ENCODE measurements at regions not wholly inside any gene's neighbourhood (a gene's known extent, or its start where the extent isn't known, plus 50 kb on each side); places are given as distances from the start of the nearest gene placed in this dataset.
"Not testable (repeated sequence)": the region's sequence is repeated elsewhere in the genome, so short reads cannot be mapped to it uniquely, and the experiment has no call there.

DNA sequence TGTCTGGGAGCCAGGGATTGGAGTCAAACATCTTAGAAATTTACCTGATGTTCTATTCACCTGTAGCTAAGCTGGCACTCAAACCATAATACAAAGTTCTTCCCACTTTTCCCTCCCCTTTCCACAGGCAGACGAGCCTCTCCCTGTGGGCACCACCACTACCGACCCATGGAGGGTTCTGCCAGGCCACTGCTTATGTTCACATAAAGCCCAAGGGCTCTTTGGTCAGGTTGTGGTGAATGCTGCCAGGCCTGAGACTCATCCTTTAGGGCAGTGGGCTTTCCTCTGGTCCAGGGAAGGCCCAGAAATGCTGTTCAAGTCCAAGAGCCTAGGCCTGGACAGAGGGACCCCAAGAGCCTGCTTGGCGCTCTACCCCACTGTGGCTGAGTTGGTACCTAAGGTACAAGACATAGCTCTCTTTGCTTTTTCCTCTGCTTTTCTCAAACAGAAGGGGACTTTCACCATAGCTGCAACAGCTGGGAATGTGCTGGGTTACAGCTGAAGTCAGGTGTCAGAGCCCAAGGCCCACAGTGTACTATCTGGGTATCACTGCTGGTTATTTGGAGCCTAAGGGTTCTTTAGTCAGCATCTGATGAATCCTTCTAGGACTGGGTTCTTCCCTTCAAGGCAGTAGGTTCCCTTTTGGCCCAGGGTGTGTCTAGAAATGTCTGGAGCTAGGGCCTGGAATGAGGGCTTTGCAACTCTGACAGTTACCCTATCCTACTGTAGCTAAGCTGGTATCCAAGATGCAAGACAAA, 620.1 kb downstream of the TLE1 start:
- H3K27me3 ChIP-seq (ENCODE audit: control insufficient read depth in 3 of 3, insufficient read depth in 3 of 3, low read length in 3 of 3): no peaks in the 10 kb centered on the region
- H3K36me3 ChIP-seq (ENCODE audit: control insufficient read depth in 3 of 3, insufficient read depth in 3 of 3, low read length in 3 of 3): no peaks in the 10 kb centered on the region
- H3K27ac ChIP-seq (ENCODE audit: low read depth, low read length): no peak overlapping the region
- no peaks in the 10 kb centered on the region for H3K4me1 ChIP-seq (ENCODE audit: control insufficient read depth in 3 of 3, insufficient read depth in 3 of 3, low read length in 3 of 3)
- H3K4me3 ChIP-seq (ENCODE audit: low read length in 3 of 3): no peak overlapping the region
- H3K9me3 ChIP-seq (ENCODE audit: control insufficient read depth in 3 of 3, low read length in 3 of 3): peaks cover 0 to 3% (median 0%) of the 10 kb centered on the region in 3 donors
- H3K9ac ChIP-seq (ENCODE audit: low read depth in 1 of 3, low read length in 3 of 3): no peak overlapping the region

DNA sequence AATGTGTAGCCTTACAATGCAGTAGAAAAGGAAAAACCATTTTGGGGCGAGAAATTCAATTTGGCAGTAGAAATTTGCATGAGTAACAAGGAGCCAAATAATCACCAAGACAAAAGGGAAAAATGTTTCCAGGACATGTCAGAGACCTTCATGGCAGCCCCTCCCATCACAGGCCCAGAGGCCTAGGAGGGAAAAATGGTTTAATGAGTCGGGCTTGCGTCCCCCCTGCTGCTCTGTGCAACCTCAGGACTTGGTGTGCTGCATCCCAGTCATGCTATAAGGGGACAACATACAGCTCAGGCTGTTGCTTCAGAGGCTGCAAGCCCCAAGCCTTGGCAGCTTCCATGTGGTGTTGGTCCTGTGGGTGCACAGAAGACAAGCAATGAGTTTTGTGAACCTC, 626.4 kb downstream of the TLE1 start:
- not testable (repeated sequence) for H3K27ac ChIP-seq (ENCODE audit: low read depth, low read length); H3K4me3 ChIP-seq (ENCODE audit: low read length in 3 of 3); H3K36me3 ChIP-seq (ENCODE audit: control insufficient read depth in 3 of 3, insufficient read depth in 3 of 3, low read length in 3 of 3); H3K4me1 ChIP-seq (ENCODE audit: control insufficient read depth in 3 of 3, insufficient read depth in 3 of 3, low read length in 3 of 3); H3K9me3 ChIP-seq (ENCODE audit: control insufficient read depth in 3 of 3, low read length in 3 of 3); H3K27me3 ChIP-seq (ENCODE audit: control insufficient read depth in 3 of 3, insufficient read depth in 3 of 3, low read length in 3 of 3); H3K9ac ChIP-seq (ENCODE audit: low read depth in 1 of 3, low read length in 3 of 3)

- Histone ChIP-seq H3K27me3 (ENCODE audit: control insufficient read depth in 3 of 3, insufficient read depth in 3 of 3, low read length in 3 of 3) (no peaks in the 10 kb centered on the region), H3K36me3 (ENCODE audit: control insufficient read depth in 3 of 3, insufficient read depth in 3 of 3, low read length in 3 of 3) (no peaks in the 10 kb centered on the region)
Measured at GRCh38 chr9:81058782-81059181, 630.6 kb downstream of the TLE1 start.

GRCh38 chr9:81053298-81054025, 635.9 kb downstream of the TLE1 start:
- H3K4me1 ChIP-seq (ENCODE audit: control insufficient read depth in 3 of 3, insufficient read depth in 3 of 3, low read length in 3 of 3): no peaks in the 10 kb centered on the region
- no peak overlapping the region for H3K4me3 ChIP-seq (ENCODE audit: low read length in 3 of 3)
- no peaks in the 10 kb centered on the region for H3K9me3 ChIP-seq (ENCODE audit: control insufficient read depth in 3 of 3, low read length in 3 of 3)
- H3K27me3 ChIP-seq (ENCODE audit: control insufficient read depth in 3 of 3, insufficient read depth in 3 of 3, low read length in 3 of 3): no peaks in the 10 kb centered on the region
- no peak overlapping the region for H3K27ac ChIP-seq (ENCODE audit: low read depth, low read length)
- no peaks in the 10 kb centered on the region for H3K36me3 ChIP-seq (ENCODE audit: control insufficient read depth in 3 of 3, insufficient read depth in 3 of 3, low read length in 3 of 3)
- H3K9ac ChIP-seq (ENCODE audit: low read depth in 1 of 3, low read length in 3 of 3): no peak overlapping the region

More at GRCh38 chr9:81058782-81059181, 630.6 kb downstream of the TLE1 start:
- no peaks in the 10 kb centered on the region for H3K9me3 ChIP-seq (ENCODE audit: control insufficient read depth in 3 of 3, low read length in 3 of 3)
- H3K4me1 ChIP-seq (ENCODE audit: control insufficient read depth in 3 of 3, insufficient read depth in 3 of 3, low read length in 3 of 3): no peaks in the 10 kb centered on the region
- H3K4me3 ChIP-seq (ENCODE audit: low read length in 3 of 3): no peak overlapping the region
- H3K9ac ChIP-seq (ENCODE audit: low read depth in 1 of 3, low read length in 3 of 3): no peak overlapping the region
- H3K27ac ChIP-seq (ENCODE audit: low read depth, low read length): no peak overlapping the region

GRCh38 chr9:81052846-81053245, 636.5 kb downstream of the TLE1 start:
- no peaks in the 10 kb centered on the region for H3K27me3 ChIP-seq (ENCODE audit: control insufficient read depth in 3 of 3, insufficient read depth in 3 of 3, low read length in 3 of 3)
- H3K4me1 ChIP-seq (ENCODE audit: control insufficient read depth in 3 of 3, insufficient read depth in 3 of 3, low read length in 3 of 3): no peaks in the 10 kb centered on the region
- no peaks in the 10 kb centered on the region for H3K36me3 ChIP-seq (ENCODE audit: control insufficient read depth in 3 of 3, insufficient read depth in 3 of 3, low read length in 3 of 3)
- no peak overlapping the region for H3K9ac ChIP-seq (ENCODE audit: low read depth in 1 of 3, low read length in 3 of 3)
- H3K9me3 ChIP-seq (ENCODE audit: control insufficient read depth in 3 of 3, low read length in 3 of 3): no peaks in the 10 kb centered on the region
- H3K27ac ChIP-seq (ENCODE audit: low read depth, low read length): no peak overlapping the region
- no peak overlapping the region for H3K4me3 ChIP-seq (ENCODE audit: low read length in 3 of 3)

GRCh38 chr9:81047280-81047679, 642.1 kb downstream of the TLE1 start:
- Histone ChIP-seq H3K9ac (ENCODE audit: low read depth in 1 of 3, low read length in 3 of 3) (no peak overlapping the region), H3K36me3 (ENCODE audit: control insufficient read depth in 3 of 3, insufficient read depth in 3 of 3, low read length in 3 of 3) (no peaks in the 10 kb centered on the region), H3K4me1 (ENCODE audit: control insufficient read depth in 3 of 3, insufficient read depth in 3 of 3, low read length in 3 of 3) (no peaks in the 10 kb centered on the region), H3K9me3 (ENCODE audit: control insufficient read depth in 3 of 3, low read length in 3 of 3) (no peaks in the 10 kb centered on the region), H3K4me3 (ENCODE audit: low read length in 3 of 3) (no peak overlapping the region), H3K27me3 (ENCODE audit: control insufficient read depth in 3 of 3, insufficient read depth in 3 of 3, low read length in 3 of 3) (no peaks in the 10 kb centered on the region), H3K27ac (ENCODE audit: low read depth, low read length) (no peak overlapping the region)

GRCh38 chr9:81045658-81046057, 643.7 kb downstream of the TLE1 start:
- no peak overlapping the region for H3K4me3 ChIP-seq (ENCODE audit: low read length in 3 of 3)
- no peaks in the 10 kb centered on the region for H3K4me1 ChIP-seq (ENCODE audit: control insufficient read depth in 3 of 3, insufficient read depth in 3 of 3, low read length in 3 of 3)
- no peaks in the 10 kb centered on the region for H3K36me3 ChIP-seq (ENCODE audit: control insufficient read depth in 3 of 3, insufficient read depth in 3 of 3, low read length in 3 of 3)
- no peak overlapping the region for H3K9ac ChIP-seq (ENCODE audit: low read depth in 1 of 3, low read length in 3 of 3)
- H3K27me3 ChIP-seq (ENCODE audit: control insufficient read depth in 3 of 3, insufficient read depth in 3 of 3, low read length in 3 of 3): no peaks in the 10 kb centered on the region
- H3K27ac ChIP-seq (ENCODE audit: low read depth, low read length): no peak overlapping the region
- no peaks in the 10 kb centered on the region for H3K9me3 ChIP-seq (ENCODE audit: control insufficient read depth in 3 of 3, low read length in 3 of 3)

DNA sequence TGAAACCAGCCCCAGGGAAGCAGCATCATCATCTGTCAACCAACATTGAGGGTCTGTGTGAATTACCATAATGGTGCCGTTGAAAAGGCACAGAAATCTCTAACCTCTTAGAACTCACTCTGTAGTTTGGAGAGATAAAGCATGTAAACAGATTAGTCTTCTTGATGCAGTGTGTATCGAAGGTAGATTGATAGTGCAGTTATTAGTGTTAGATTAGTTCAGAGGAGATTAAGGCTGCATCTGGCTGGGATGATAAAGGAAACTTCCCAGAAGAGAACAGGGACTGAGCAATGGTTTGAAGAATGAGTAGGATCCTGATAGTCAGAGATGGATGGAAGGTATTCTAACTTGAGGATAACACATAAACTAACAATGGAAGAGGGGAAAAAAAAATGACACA, 651.5 kb downstream of the TLE1 start:
- no peaks in the 10 kb centered on the region for H3K4me1 ChIP-seq (ENCODE audit: control insufficient read depth in 3 of 3, insufficient read depth in 3 of 3, low read length in 3 of 3)
- H3K9me3 ChIP-seq (ENCODE audit: control insufficient read depth in 3 of 3, low read length in 3 of 3): no peaks in the 10 kb centered on the region
- no peak overlapping the region for H3K27ac ChIP-seq (ENCODE audit: low read depth, low read length)
- no peaks in the 10 kb centered on the region for H3K36me3 ChIP-seq (ENCODE audit: control insufficient read depth in 3 of 3, insufficient read depth in 3 of 3, low read length in 3 of 3)
- H3K9ac ChIP-seq (ENCODE audit: low read depth in 1 of 3, low read length in 3 of 3): no peak overlapping the region
- no peak overlapping the region for H3K4me3 ChIP-seq (ENCODE audit: low read length in 3 of 3)
- peaks cover 0 to 3% (median 0%) of the 10 kb centered on the region in 3 donors for H3K27me3 ChIP-seq (ENCODE audit: control insufficient read depth in 3 of 3, insufficient read depth in 3 of 3, low read length in 3 of 3)

GRCh38 chr9:81035601-81036000, 653.7 kb downstream of the TLE1 start:
- H3K4me1 ChIP-seq (ENCODE audit: control insufficient read depth in 3 of 3, insufficient read depth in 3 of 3, low read length in 3 of 3): no peaks in the 10 kb centered on the region
- H3K36me3 ChIP-seq (ENCODE audit: control insufficient read depth in 3 of 3, insufficient read depth in 3 of 3, low read length in 3 of 3): no peaks in the 10 kb centered on the region
- H3K9me3 ChIP-seq (ENCODE audit: control insufficient read depth in 3 of 3, low read length in 3 of 3): no peaks in the 10 kb centered on the region
- H3K27ac ChIP-seq (ENCODE audit: low read depth, low read length): no peak overlapping the region
- no peak overlapping the region for H3K9ac ChIP-seq (ENCODE audit: low read depth in 1 of 3, low read length in 3 of 3)
- H3K27me3 ChIP-seq (ENCODE audit: control insufficient read depth in 3 of 3, insufficient read depth in 3 of 3, low read length in 3 of 3): peaks cover 0 to 3% (median 0%) of the 10 kb centered on the region in 3 donors
- no peak overlapping the region for H3K4me3 ChIP-seq (ENCODE audit: low read length in 3 of 3)

- H3K27ac ChIP-seq (ENCODE audit: low read depth, low read length): no peak overlapping the region
Measured at GRCh38 chr9:81035171-81035570, 654.2 kb downstream of the TLE1 start.

More at GRCh38 chr9:81035171-81035570, 654.2 kb downstream of the TLE1 start:
- H3K27me3 ChIP-seq (ENCODE audit: control insufficient read depth in 3 of 3, insufficient read depth in 3 of 3, low read length in 3 of 3): peaks cover 0 to 3% (median 0%) of the 10 kb centered on the region in 3 donors
- H3K9me3 ChIP-seq (ENCODE audit: control insufficient read depth in 3 of 3, low read length in 3 of 3): no peaks in the 10 kb centered on the region
- no peaks in the 10 kb centered on the region for H3K36me3 ChIP-seq (ENCODE audit: control insufficient read depth in 3 of 3, insufficient read depth in 3 of 3, low read length in 3 of 3)
- H3K4me1 ChIP-seq (ENCODE audit: control insufficient read depth in 3 of 3, insufficient read depth in 3 of 3, low read length in 3 of 3): no peaks in the 10 kb centered on the region
- H3K4me3 ChIP-seq (ENCODE audit: low read length in 3 of 3): no peak overlapping the region
- no peak overlapping the region for H3K9ac ChIP-seq (ENCODE audit: low read depth in 1 of 3, low read length in 3 of 3)
